Right lobe of liver (tissue), 6 donors: ENCODE measurements at regions not wholly inside any gene's neighbourhood (a gene's known extent, or its start where the extent isn't known, plus 50 kb on each side); places are given as distances from the start of the nearest gene placed in this dataset.

ENCODE experiments used
- ATAC-seq, 4 donors: fragments of 200-7000 bp; cut with Tn5 transposase; one replicate each; pipeline ENCODE4 v1.9.1; 2020; ENCODE audit warnings: mild to moderate bottlenecking in 4 of 4, moderate library complexity in 4 of 4
- DNase-seq, 3 donors: peaks; one replicate each; pipeline ENCODE4 v3.0.0-alpha.2; 2020
- H3K27ac ChIP-seq, 3 donors: fragments of 200-600 bp; one replicate each; pipeline ENCODE4 v1.8.0; 2022
- H3K27me3 ChIP-seq, 2 donors: fragments of 200-600 bp; one replicate each; pipeline ENCODE4 v1.8.0; 2022
- H3K36me3 ChIP-seq, 4 donors: fragments of 200-600 bp; sonication (generic) in 1 of 4; one replicate each; pipeline versions ENCODE4 v1.5.1 to v1.8.0; 2017 to 2022; ENCODE audit warnings: control low read depth in 1 of 4
- H3K4me1 ChIP-seq, 4 donors: fragments of 200-600 bp; sonication (generic) in 1 of 4; one replicate each; pipeline versions ENCODE4 v1.5.1 to v1.8.0; 2017 to 2022; ENCODE audit warnings: control low read depth in 1 of 4
- H3K4me3 ChIP-seq, 3 donors: fragments of 200-600 bp; one replicate each; pipeline ENCODE4 v1.8.0; 2022
- H3K9me3 ChIP-seq, 4 donors: fragments of 200-600 bp; sonication (generic) in 1 of 4; one replicate each; pipeline versions ENCODE4 v1.5.1 to v1.8.0; 2017 to 2022; ENCODE audit warnings: control low read depth in 1 of 4
- CTCF ChIP-seq, 4 donors: fragments of 200-600 bp in 3 of 4; fragments of 450-650 bp in 1 of 4; IDR thresholded peaks; one replicate each; pipeline versions ENCODE4 v1.5.1 to v1.8.0; 2016 to 2022; ENCODE audit warnings: antibody characterized with exemption in 4 of 4, mild to moderate bottlenecking in 2 of 4
- POLR2A ChIP-seq: fragments of 450-650 bp; IDR thresholded peaks from one replicate; pipeline ENCODE4 v1.6.1; 2017; ENCODE audit warnings: antibody characterized with exemption, mild to moderate bottlenecking
- WGBS: methylation state at CpG from one replicate; pipeline ENCODE4 v1.1.6; 2018; ENCODE audit warnings: low coverage, low lambda C conversion rate; ENCODE audit not compliant: insufficient coverage; ENCODE audit errors: missing lambda C conversion rate; 5-methylcytosine and 5-hydroxymethylcytosine counted together
- intact Hi-C, 2 donors: fragments of 100-400 bp; cut with DNase I; formaldehyde crosslinking; loops; one replicate each; pipeline versions ENCODE4 v1.11.2 to v1.14.1; 2022
- small RNA-seq, 2 experiments: library from RNA; depleted of rRNA; stranded (forward); fragments of <200 nt; gene quantifications; one replicate each; pipeline ENCODE3, GENCODE V24; 2016
- donor health status: DM: no; HTN: yes; CAD: no.
- donor health status: DM: no; HTN: no; CAD: no.
- donor health status: DM: no; HTN: no; CAD: no.
- donor health status: DM: no; HTN: yes; CAD: no.
- donor health status: DM: no; HTN: yes; CAD: no.

GRCh38 chr3:70374179-70374578, 61.7 kb upstream of the MDFIC2 start:
- ATAC-seq: no peak
- Histone ChIP-seq H3K36me3 (no peaks in the 10 kb centered on the region), H3K4me1 (no peaks in the 10 kb centered on the region), H3K27me3 (no peaks in the 10 kb centered on the region), H3K9me3 (no peaks in the 10 kb centered on the region), H3K4me3 (no peak overlapping the region), H3K27ac (no peak overlapping the region)
- 47% methylated on average over 4 of the region's 4 CpGs for WGBS
- no peak for DNase-seq
- intact Hi-C loops: no loop called here
- TF ChIP-seq POLR2A: no peak
- no peak for TF ChIP-seq CTCF (IDR thresholded peaks at IDR 0.05)

Small RNA genes lying in the stretch of these regions (small RNA-seq; reads per million reads assigned to genes)
- 0 reads per million in 2 experiments for gene COX6CP6
- gene RNU6-281P: 0 reads per million in 2 experiments
